ENCODE measurements at regions not wholly inside any gene's neighbourhood (a gene's known extent, or its start where the extent isn't known, plus 50 kb on each side); places are given as distances from the start of the nearest gene placed in this dataset.

- intact Hi-C loops (cut with micrococcal nuclease; ENCODE audit: unreplicated experiment), result no loop called here
- DNase-seq (ENCODE audit: low read depth, low spot score) (no peak), ATAC-seq (no peak)
- in situ Hi-C loops (cut with HindIII; ENCODE audit: low pct_unique_long_range_greater_than_20kb, low sequenced_read_pairs), result no loop called here
- H3K4me3 ChIP-seq (ENCODE audit: low read depth in 2 of 2, low read length in 2 of 2), result no peak overlapping the region
- no peaks in the 10 kb centered on the region for H3K9me3 ChIP-seq (ENCODE audit: control insufficient read depth, insufficient read depth, low read depth, low read length)
- BruUV-seq (replicated peaks), result no TSS peak
- POLR2A ChIA-PET, result no interaction called here
- no peak overlapping the region for H3K27ac ChIP-seq (ENCODE audit: low read length)
- H3K4me1 ChIP-seq (ENCODE audit: control insufficient read depth, insufficient read depth, low read length), result peaks cover 4% of the 10 kb centered on the region; the same call in 1 of the 2 replicates
- H3K36me3 ChIP-seq (ENCODE audit: control insufficient read depth, insufficient read depth, low read length), result no peaks in the 10 kb centered on the region
- TF ChIP-seq REST (IDR thresholded peaks at IDR 0.05; ENCODE audit: insufficient read depth in 1 of 2, low read depth in 2 of 2, low read length in 1 of 2), result no peak
- no peak for TF ChIP-seq SIN3A (IDR thresholded peaks at IDR 0.05; ENCODE audit: borderline replicate concordance, insufficient read depth, low read depth, low read length)
- no peak for TF ChIP-seq TCF7L2 (IDR thresholded peaks at IDR 0.05; ENCODE audit: low read depth, low read length)
- no peak for TF ChIP-seq CTCF (IDR thresholded peaks at IDR 0.05)
- TF ChIP-seq POLR2AphosphoS5 (IDR thresholded peaks at IDR 0.05; ENCODE audit: low read depth, low read length), result no peak
- CTCF ChIA-PET, result no interaction called here
- no peaks in the 10 kb centered on the region; the same call in 1 of the 2 replicates for H3K27me3 ChIP-seq (ENCODE audit: control insufficient read depth, insufficient read depth, low read length)
These were observed 88.6 kb upstream of the CPSF6 start for GRCh38 chr12:69150796-69151127.

GRCh38 chr12:69151254-69151764, 88.1 kb upstream of the CPSF6 start:
- H3K4me1 ChIP-seq (ENCODE audit: control insufficient read depth, insufficient read depth, low read length), result peaks cover 4% of the 10 kb centered on the region; the same call in 1 of the 2 replicates
- H3K36me3 ChIP-seq (ENCODE audit: control insufficient read depth, insufficient read depth, low read length), result no peaks in the 10 kb centered on the region
- no peak overlapping the region for H3K27ac ChIP-seq (ENCODE audit: low read length)
- ChIA-PET CTCF (no interaction called here), POLR2A (no interaction called here)
- in situ Hi-C loops (cut with HindIII; ENCODE audit: low pct_unique_long_range_greater_than_20kb, low sequenced_read_pairs) (no loop called here), intact Hi-C loops (cut with micrococcal nuclease; ENCODE audit: unreplicated experiment) (no loop called here)
- DNase-seq (ENCODE audit: low read depth, low spot score), result no peak
- no peaks in the 10 kb centered on the region for H3K9me3 ChIP-seq (ENCODE audit: control insufficient read depth, insufficient read depth, low read depth, low read length)
- no peak for ATAC-seq
- TF ChIP-seq SIN3A (IDR thresholded peaks at IDR 0.05; ENCODE audit: borderline replicate concordance, insufficient read depth, low read depth, low read length) (no peak), TCF7L2 (IDR thresholded peaks at IDR 0.05; ENCODE audit: low read depth, low read length) (no peak)
- no TSS peak for BruUV-seq (replicated peaks)
- no peaks in the 10 kb centered on the region; the same call in 1 of the 2 replicates for H3K27me3 ChIP-seq (ENCODE audit: control insufficient read depth, insufficient read depth, low read length)
- no peak overlapping the region for H3K4me3 ChIP-seq (ENCODE audit: low read depth in 2 of 2, low read length in 2 of 2)

GRCh38 chr12:69154585-69155363, 84.6 kb upstream of the CPSF6 start:
- peak; percentile 95 for TF ChIP-seq CTCF (IDR thresholded peaks at IDR 0.05)
- no peak for TF ChIP-seq POLR2AphosphoS5 (IDR thresholded peaks at IDR 0.05; ENCODE audit: low read depth, low read length)
- TF ChIP-seq TCF7L2 (IDR thresholded peaks at IDR 0.05; ENCODE audit: low read depth, low read length), result no peak
- no peak overlapping the region for H3K4me3 ChIP-seq (ENCODE audit: low read depth in 2 of 2, low read length in 2 of 2)
- peak; percentile 38 for DNase-seq (ENCODE audit: low read depth, low spot score)
- no peaks in the 10 kb centered on the region for H3K9me3 ChIP-seq (ENCODE audit: control insufficient read depth, insufficient read depth, low read depth, low read length)
- no TSS peak for BruUV-seq (replicated peaks)
- ChIA-PET CTCF (interaction anchor here (0.7 kb wide), 1 partner anchor 109 kb away, joined by 5 read pairs; no protein-coding TSS in a partner anchor), POLR2A (no interaction called here)
- peaks cover 8% of the 10 kb centered on the region for H3K4me1 ChIP-seq (ENCODE audit: control insufficient read depth, insufficient read depth, low read length)
- H3K36me3 ChIP-seq (ENCODE audit: control insufficient read depth, insufficient read depth, low read length), result no peaks in the 10 kb centered on the region
- H3K27me3 ChIP-seq (ENCODE audit: control insufficient read depth, insufficient read depth, low read length), result no peaks in the 10 kb centered on the region; the same call in 1 of the 2 replicates
- H3K27ac ChIP-seq (ENCODE audit: low read length), result no peak overlapping the region; the same call in 1 of the 2 replicates
- in situ Hi-C loops (cut with HindIII; ENCODE audit: low pct_unique_long_range_greater_than_20kb, low sequenced_read_pairs) (no loop called here), intact Hi-C loops (cut with micrococcal nuclease; ENCODE audit: unreplicated experiment) (loop anchor here (5.0 kb wide), 2 partner anchors 98 to 292 kb away; no protein-coding TSS in a partner anchor)
- ATAC-seq, result peak; percentile 64; the same call in 1 of the 2 replicates

All from Panc1 (cell line).